Endothelial cell of umbilical vein (primary cell): ENCODE measurements at regions not wholly inside any gene's neighbourhood (a gene's known extent, or its start where the extent isn't known, plus 50 kb on each side); places are given as distances from the start of the nearest gene placed in this dataset.

Experiments used
- BruUV-seq: library from RNA; stranded (reverse); fragments of 400-500 nt; replicated peaks from 2 replicates; lab custom pipeline; 2021; lab: Mats Ljungman, UMichigan
- CTCF ChIA-PET: fragments of 300-600, 350-600 bp; sonication (Branson Sonifier 250); formaldehyde crosslinking; loops from one replicate; lab custom pipeline; 2021; ENCODE audit warnings: antibody characterized with exemption, inconsistent platforms; lab: Charles Lee
- POLR2A ChIA-PET: fragments of 300-600, 350-600 bp; sonication (Branson Sonifier 250); formaldehyde crosslinking; loops from one replicate; lab custom pipeline; 2021; ENCODE audit warnings: antibody characterized with exemption, inconsistent platforms; lab: Charles Lee
- DNase-seq: peaks from one replicate; pipeline ENCODE4 v3.0.0-alpha.2; 2011; ENCODE audit warnings: low read depth, low spot score
- FAIRE-seq: peaks from 2 replicates; lab custom pipeline; 2011; peaks lifted over from hg19 to GRCh38; lab: Jason Lieb, UNC
- H2AFZ ChIP-seq: 2 replicates; pipeline ENCODE4 v1.6.0; 2012; ENCODE audit warnings: low read depth, low read length, control low read depth, inconsistent platforms
- H3K27ac ChIP-seq: 2 replicates; pipeline ENCODE4 v1.5.1; 2011; ENCODE audit warnings: low read depth, mild to moderate bottlenecking, control low read depth, low read length, moderate library complexity; ENCODE audit not compliant: insufficient read depth
- H3K27me3 ChIP-seq, 2 experiments: 2 replicates each; pipeline versions ENCODE4 v1.6.0 to v1.6.1; 2011; ENCODE audit warnings: low read length in 2 of 2, mixed read lengths in 1 of 2; ENCODE audit not compliant: control insufficient read depth in 2 of 2, insufficient read depth in 2 of 2
- H3K36me3 ChIP-seq, 2 experiments: 2 replicates in 1 of 2; 3 replicates in 1 of 2; pipeline ENCODE4 v1.5.1; 2011; ENCODE audit warnings: low read length in 2 of 2, mild to moderate bottlenecking in 1 of 2, moderate library complexity in 1 of 2; ENCODE audit not compliant: control insufficient read depth in 2 of 2, insufficient read depth in 2 of 2; ENCODE audit errors: extremely low read depth in 1 of 2
- H3K4me1 ChIP-seq: 3 replicates; pipeline ENCODE4 v1.5.1; 2011; ENCODE audit warnings: mild to moderate bottlenecking, low read length; ENCODE audit not compliant: control insufficient read depth, insufficient read depth; ENCODE audit errors: extremely low read depth
- H3K4me2 ChIP-seq: 2 replicates; pipeline ENCODE4 v1.6.1; 2011; ENCODE audit warnings: low read length, control low read depth, mixed read lengths; ENCODE audit not compliant: insufficient read depth
- H3K4me3 ChIP-seq, 3 experiments: fragments of 200-600 bp in 1 of 3; sonication (generic), shearing (Covaris generic) in 1 of 3; replicated peaks in 1 of 3; 2 replicates each; pipeline ENCODE4 v1.5.1; 2011 to 2016; ENCODE audit warnings: control low read depth in 3 of 3, low read length in 3 of 3, mild to moderate bottlenecking in 2 of 3, inconsistent platforms in 1 of 3, low read depth in 1 of 3, moderate library complexity in 1 of 3; ENCODE audit not compliant: insufficient read depth in 1 of 3
- H3K79me2 ChIP-seq: 2 replicates; pipeline ENCODE4 v1.6.0; 2012; ENCODE audit warnings: low read length, inconsistent platforms; ENCODE audit not compliant: control insufficient read depth, insufficient read depth
- H3K9ac ChIP-seq: replicated peaks from 2 replicates; pipeline ENCODE3; 2011; ENCODE audit warnings: low read length, control low read depth; ENCODE audit not compliant: insufficient read depth; ENCODE audit errors: extremely low read depth
- H3K9me1 ChIP-seq: replicated peaks from 3 replicates; pipeline ENCODE4 v1.6.0; 2011; ENCODE audit warnings: mild to moderate bottlenecking, low read length; ENCODE audit not compliant: control insufficient read depth, insufficient read depth; ENCODE audit errors: extremely low read depth
- H3K9me3 ChIP-seq: replicated peaks from 2 replicates; pipeline ENCODE4 v1.5.1; 2012; ENCODE audit warnings: low read length, inconsistent platforms; ENCODE audit not compliant: control insufficient read depth, insufficient read depth
- H4K20me1 ChIP-seq: replicated peaks from 2 replicates; pipeline ENCODE3; 2011; ENCODE audit warnings: mild to moderate bottlenecking, low read length; ENCODE audit not compliant: control insufficient read depth, insufficient read depth; ENCODE audit errors: extremely low read depth
- CTCF ChIP-seq, 2 donors: IDR thresholded peaks; 1 replicate in 1 of 2; 2 replicates in 1 of 2; pipeline ENCODE4 v1.5.1; 2011; ENCODE audit warnings: low read length in 2 of 2, mild to moderate bottlenecking in 2 of 2, moderate library complexity in 2 of 2, control low read depth in 1 of 2, inconsistent platforms in 1 of 2, low read depth in 1 of 2; ENCODE audit not compliant: insufficient read depth in 1 of 2; ENCODE audit errors: extremely low read depth in 1 of 2
- EZH2 ChIP-seq: IDR thresholded peaks from 2 replicates; pipeline ENCODE4 v1.6.1; 2012; ENCODE audit warnings: borderline replicate concordance, low read depth, mild to moderate bottlenecking, moderate library complexity, low read length, inconsistent platforms; ENCODE audit not compliant: severe bottlenecking
- FOS ChIP-seq: IDR thresholded peaks from 2 replicates; pipeline ENCODE4 v1.6.1; 2011; ENCODE audit warnings: mild to moderate bottlenecking, low read length, moderate library complexity, borderline replicate concordance; ENCODE audit not compliant: insufficient read depth
- GATA2 ChIP-seq: IDR thresholded peaks from 2 replicates; pipeline ENCODE4 v1.7.0; 2011; ENCODE audit warnings: low read depth, mild to moderate bottlenecking, moderate library complexity, mixed read lengths, low read length; ENCODE audit not compliant: insufficient read length, insufficient read depth
- JUN ChIP-seq: IDR thresholded peaks from 2 replicates; pipeline ENCODE4 v1.6.1; 2011; ENCODE audit warnings: borderline replicate concordance, low read depth; ENCODE audit not compliant: insufficient read length, insufficient read depth
- MAX ChIP-seq: IDR thresholded peaks from 2 replicates; pipeline ENCODE4 v1.6.1; 2011; ENCODE audit not compliant: insufficient read depth, insufficient read length
- MYC ChIP-seq: IDR thresholded peaks from one replicate; pipeline ENCODE4 v1.6.1; 2011; ENCODE audit warnings: mild to moderate bottlenecking, low read depth, low read length
- POLR2A ChIP-seq: IDR thresholded peaks from 2 replicates; pipeline ENCODE4 v1.6.1; 2012; ENCODE audit warnings: low read depth, mild to moderate bottlenecking, control low read depth, low read length
- POLR2AphosphoS5 ChIP-seq: IDR thresholded peaks from 2 replicates; pipeline ENCODE4 v1.6.1; 2012; ENCODE audit warnings: low read depth, mild to moderate bottlenecking, control low read depth, low read length, moderate library complexity; ENCODE audit not compliant: insufficient read depth
- dilution Hi-C: fragments of 300-500 bp; cut with MboI; formaldehyde crosslinking; loops from one replicate; pipeline ENCODE4 v1.15.0; 2019; ENCODE audit warnings: low sequenced_read_pairs; ENCODE audit not compliant: extremely low pct_ligation_motif_present
- intact Hi-C: fragments of 100-400 bp; cut with micrococcal nuclease; formaldehyde crosslinking; loops from one replicate; pipeline ENCODE4 v1.10.0; 2022

- POLR2A ChIA-PET = no interaction called here
- H3K9me3 ChIP-seq = no peaks in the 10 kb centered on the region
- FAIRE-seq = no peak
These were observed 215.3 kb downstream of the BRINP2 start for GRCh38 chr1:177385760-177386698.

More at GRCh38 chr1:177385760-177386698, 215.3 kb downstream of the BRINP2 start:
- no peaks in the 10 kb centered on the region for H3K4me1 ChIP-seq
- TF ChIP-seq GATA2 = no peak
- TF ChIP-seq MAX = no peak
- TF ChIP-seq MYC = no peak
- TF ChIP-seq POLR2AphosphoS5 = no peak
- no peak for TF ChIP-seq EZH2
- no peak for TF ChIP-seq FOS
- TF ChIP-seq JUN = no peak
- no peak for TF ChIP-seq CTCF (IDR thresholded peaks at IDR 0.05; ENCODE audit: extremely low read depth in 1 of 2, insufficient read depth in 1 of 2, low read depth in 1 of 2, low read length in 2 of 2)
- no peak for TF ChIP-seq POLR2A
- DNase-seq = no peak
- no peak overlapping the region for H3K27ac ChIP-seq
- H3K36me3 ChIP-seq = no peaks in the 10 kb centered on the region
- intact Hi-C loops = no loop called here
- no peak overlapping the region for H3K9ac ChIP-seq
- no peak overlapping the region for H3K4me2 ChIP-seq
- no peaks in the 10 kb centered on the region for H3K9me1 ChIP-seq
- H4K20me1 ChIP-seq = no peaks in the 10 kb centered on the region
- dilution Hi-C loops = no loop called here
- H3K79me2 ChIP-seq = no peaks in the 10 kb centered on the region
- H3K4me3 ChIP-seq = no peak overlapping the region
- no peaks in the 10 kb centered on the region for H3K27me3 ChIP-seq
- no TSS peak for BruUV-seq
- CTCF ChIA-PET = no interaction called here
- no peak overlapping the region for H2AFZ ChIP-seq
